D721Med (cell line): ENCODE measurements at regions not wholly inside any gene's neighbourhood (a gene's known extent, or its start where the extent isn't known, plus 50 kb on each side); places are given as distances from the start of the nearest gene placed in this dataset.
"Not testable (repeated sequence)": the region's sequence is repeated elsewhere in the genome, so short reads cannot be mapped to it uniquely, and the experiment has no call there.

Source experiments
- DNase-seq: peaks from one replicate; pipeline ENCODE4 v3.0.0; 2011; ENCODE audit warnings: low spot score; ENCODE audit not compliant: insufficient read length
- FAIRE-seq: peaks from 2 replicates; lab custom pipeline; 2011; peaks lifted over from hg19 to GRCh38; lab: Jason Lieb, UNC
- CTCF ChIP-seq: IDR thresholded peaks from 2 replicates; pipeline ENCODE4 v1.5.1; 2012; ENCODE audit warnings: mild to moderate bottlenecking, control low read depth; ENCODE audit not compliant: insufficient read depth; ENCODE audit errors: missing control alignments

GRCh38 chr3:11739706-11740105 lies 96.0 kb upstream of the VGLL4 start:
- no peak for FAIRE-seq
- no peak for TF ChIP-seq CTCF
- DNase-seq = no peak

- no peak for FAIRE-seq
- DNase-seq = no peak
- TF ChIP-seq CTCF = no peak
Measured at GRCh38 chr3:11739123-11739522, 95.4 kb upstream of the VGLL4 start.

- no peak for DNase-seq
- FAIRE-seq = no peak
- no peak for TF ChIP-seq CTCF
Measured at GRCh38 chr3:11737742-11738141, 94.0 kb upstream of the VGLL4 start.

- FAIRE-seq (no peak), DNase-seq (no peak)
- TF ChIP-seq CTCF = no peak
Measured at GRCh38 chr3:11736136-11736833, 92.6 kb upstream of the VGLL4 start.

- DNase-seq = no peak
Measured at GRCh38 chr3:11735638-11736037, 91.9 kb upstream of the VGLL4 start.

GRCh38 chr3:11735111-11735510 lies 91.4 kb upstream of the VGLL4 start:
- not testable (repeated sequence) for DNase-seq

More at GRCh38 chr3:11735638-11736037, 91.9 kb upstream of the VGLL4 start:
- TF ChIP-seq CTCF = no peak
- FAIRE-seq = no peak

GRCh38 chr3:11733914-11734313 lies 90.2 kb upstream of the VGLL4 start:
- no peak for TF ChIP-seq CTCF
- no peak for FAIRE-seq
- no peak for DNase-seq

More at GRCh38 chr3:11735111-11735510, 91.4 kb upstream of the VGLL4 start:
- not testable (repeated sequence) for FAIRE-seq

GRCh38 chr3:11727207-11727606 lies 83.5 kb upstream of the VGLL4 start:
- TF ChIP-seq CTCF = no peak
- DNase-seq (no peak), FAIRE-seq (no peak)
